ENCODE measurements at regions not wholly inside any gene's neighbourhood (a gene's known extent, or its start where the extent isn't known, plus 50 kb on each side); places are given as distances from the start of the nearest gene placed in this dataset.

- Histone ChIP-seq H3K36me3 (ENCODE audit: control insufficient read depth in 1 of 2, insufficient read depth in 2 of 2, low read length in 2 of 2) (no peaks in the 10 kb centered on the region), H3K9ac (ENCODE audit: low read length) (no peak overlapping the region), H3K4me3 (replicated peaks in 1 of 2; ENCODE audit: low read depth in 1 of 2, low read length in 2 of 2) (no peak overlapping the region), H3K9me2 (ENCODE audit: insufficient read depth) (no peaks in the 10 kb centered on the region), H4K20me1 (ENCODE audit: insufficient read depth) (no peaks in the 10 kb centered on the region), H3K4me1 (ENCODE audit: control insufficient read depth in 1 of 2, insufficient read depth in 2 of 2, low read length in 2 of 2) (no peaks in the 10 kb centered on the region), H3K4me2 (ENCODE audit: low read length) (no peak overlapping the region), H3K9me3 (ENCODE audit: control insufficient read depth in 1 of 2, insufficient read depth in 1 of 2, low read depth in 1 of 2, low read length in 2 of 2) (no peaks in the 10 kb centered on the region), H2AFZ (ENCODE audit: low read depth, low read length, poor library complexity, severe bottlenecking) (no peak overlapping the region), H3K27ac (ENCODE audit: low read depth, low read length) (no peak overlapping the region), H3K79me2 (ENCODE audit: insufficient read depth, low read length) (no peaks in the 10 kb centered on the region), H3K27me3 (ENCODE audit: insufficient read depth, low read length) (no peaks in the 10 kb centered on the region)
- intact Hi-C loops (cut with micrococcal nuclease), result no loop called here
- no peak for ATAC-seq
- no TSS peak for BruUV-seq (replicated peaks)
- RAD21 ChIA-PET (ENCODE audit: low non-redundant PET in 1 of 2, low total read pairs in 2 of 2, uncharacterized antibody in 2 of 2, unreplicated experiment in 2 of 2), result no interaction called here
- POLR2A ChIA-PET, result no interaction called here
- TF ChIP-seq ELF1 (IDR thresholded peaks at IDR 0.05; ENCODE audit: borderline replicate concordance, low read depth) (no peak), SRF (IDR thresholded peaks at IDR 0.05; ENCODE audit: low read depth) (no peak), CBX3 (IDR thresholded peaks at IDR 0.05; ENCODE audit: low read depth) (no peak), REST (IDR thresholded peaks at IDR 0.05; ENCODE audit: low read depth) (no peak), POLR2A (IDR thresholded peaks at IDR 0.05; ENCODE audit: borderline replicate concordance, extremely low read depth, insufficient read depth, insufficient read length) (no peak), SP1 (IDR thresholded peaks at IDR 0.05; ENCODE audit: low read depth) (no peak), ZFX (IDR thresholded peaks at IDR 0.05) (no peak), JUND (IDR thresholded peaks at IDR 0.05) (no peak), EZH2phosphoT487 (IDR thresholded peaks at IDR 0.05; ENCODE audit: borderline replicate concordance) (no peak), CEBPB (IDR thresholded peaks at IDR 0.05; ENCODE audit: low read depth) (no peak), EGR1 (IDR thresholded peaks at IDR 0.05; ENCODE audit: low read depth) (no peak), ZNF274 (IDR thresholded peaks at IDR 0.05; ENCODE audit: low read depth, low read length) (no peak), SIN3A (IDR thresholded peaks at IDR 0.05; ENCODE audit: low read depth) (no peak), POLR2AphosphoS5 (IDR thresholded peaks at IDR 0.05; ENCODE audit: low read depth, low read length) (no peak), MAX (IDR thresholded peaks at IDR 0.05) (no peak)
- TF ChIP-seq, protein P1, sequence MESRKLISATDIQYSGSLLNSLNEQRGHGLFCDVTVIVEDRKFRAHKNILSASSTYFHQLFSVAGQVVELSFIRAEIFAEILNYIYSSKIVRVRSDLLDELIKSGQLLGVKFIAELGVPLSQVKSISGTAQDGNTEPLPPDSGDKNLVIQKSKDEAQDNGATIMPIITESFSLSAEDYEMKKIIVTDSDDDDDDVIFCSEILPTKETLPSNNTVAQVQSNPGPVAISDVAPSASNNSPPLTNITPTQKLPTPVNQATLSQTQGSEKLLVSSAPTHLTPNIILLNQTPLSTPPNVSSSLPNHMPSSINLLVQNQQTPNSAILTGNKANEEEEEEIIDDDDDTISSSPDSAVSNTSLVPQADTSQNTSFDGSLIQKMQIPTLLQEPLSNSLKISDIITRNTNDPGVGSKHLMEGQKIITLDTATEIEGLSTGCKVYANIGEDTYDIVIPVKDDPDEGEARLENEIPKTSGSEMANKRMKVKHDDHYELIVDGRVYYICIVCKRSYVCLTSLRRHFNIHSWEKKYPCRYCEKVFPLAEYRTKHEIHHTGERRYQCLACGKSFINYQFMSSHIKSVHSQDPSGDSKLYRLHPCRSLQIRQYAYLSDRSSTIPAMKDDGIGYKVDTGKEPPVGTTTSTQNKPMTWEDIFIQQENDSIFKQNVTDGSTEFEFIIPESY (IDR thresholded peaks at IDR 0.05; ENCODE audit: extremely low read depth, insufficient replicate concordance, low read length), result no peak
- TF ChIP-seq, protein P2, sequence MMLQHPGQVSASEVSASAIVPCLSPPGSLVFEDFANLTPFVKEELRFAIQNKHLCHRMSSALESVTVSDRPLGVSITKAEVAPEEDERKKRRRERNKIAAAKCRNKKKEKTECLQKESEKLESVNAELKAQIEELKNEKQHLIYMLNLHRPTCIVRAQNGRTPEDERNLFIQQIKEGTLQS (IDR thresholded peaks at IDR 0.05), result no peak
- TF ChIP-seq, protein P3, sequence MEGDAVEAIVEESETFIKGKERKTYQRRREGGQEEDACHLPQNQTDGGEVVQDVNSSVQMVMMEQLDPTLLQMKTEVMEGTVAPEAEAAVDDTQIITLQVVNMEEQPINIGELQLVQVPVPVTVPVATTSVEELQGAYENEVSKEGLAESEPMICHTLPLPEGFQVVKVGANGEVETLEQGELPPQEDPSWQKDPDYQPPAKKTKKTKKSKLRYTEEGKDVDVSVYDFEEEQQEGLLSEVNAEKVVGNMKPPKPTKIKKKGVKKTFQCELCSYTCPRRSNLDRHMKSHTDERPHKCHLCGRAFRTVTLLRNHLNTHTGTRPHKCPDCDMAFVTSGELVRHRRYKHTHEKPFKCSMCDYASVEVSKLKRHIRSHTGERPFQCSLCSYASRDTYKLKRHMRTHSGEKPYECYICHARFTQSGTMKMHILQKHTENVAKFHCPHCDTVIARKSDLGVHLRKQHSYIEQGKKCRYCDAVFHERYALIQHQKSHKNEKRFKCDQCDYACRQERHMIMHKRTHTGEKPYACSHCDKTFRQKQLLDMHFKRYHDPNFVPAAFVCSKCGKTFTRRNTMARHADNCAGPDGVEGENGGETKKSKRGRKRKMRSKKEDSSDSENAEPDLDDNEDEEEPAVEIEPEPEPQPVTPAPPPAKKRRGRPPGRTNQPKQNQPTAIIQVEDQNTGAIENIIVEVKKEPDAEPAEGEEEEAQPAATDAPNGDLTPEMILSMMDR (IDR thresholded peaks at IDR 0.05 in 2 of 3, conservative IDR thresholded peaks at IDR 0.05 in 1 of 3; ENCODE audit: borderline replicate concordance in 1 of 3, insufficient read depth in 1 of 3, low read depth in 2 of 3, low read length in 2 of 3), result no peak
- no peak for DNase-seq (ENCODE audit: low read depth, low spot score)
- CTCF ChIA-PET, result no interaction called here
These were observed 134.5 kb downstream of the VEGFA start for GRCh38 chr6:43904311-43905123.

All from HCT116 (cell line).